ENCODE measurements at regions not wholly inside any gene's neighbourhood (a gene's known extent, or its start where the extent isn't known, plus 50 kb on each side); places are given as distances from the start of the nearest gene placed in this dataset.

GRCh38 chr4:147361726-147362125, 119.2 kb upstream of the EDNRA start:
- no peak for TF ChIP-seq CTCF (conservative IDR thresholded peaks at IDR 0.05)
- Histone ChIP-seq H3K9ac (ENCODE audit: extremely low read depth, insufficient read length, low read length) (no peak overlapping the region), H2AK5ac (ENCODE audit: insufficient read length, low read length) (no peak overlapping the region), H3K4me2 (ENCODE audit: insufficient read depth, insufficient read length, low read length) (no peak overlapping the region), H3T11ph (ENCODE audit: low read length) (no peak overlapping the region), H2BK12ac (ENCODE audit: insufficient read length, low read depth, low read length) (no peak overlapping the region), H2BK15ac (ENCODE audit: low read depth, low read length) (no peak overlapping the region), H3K23ac (ENCODE audit: insufficient read length, low read depth, low read length) (no peak overlapping the region), H2BK20ac (ENCODE audit: low read depth, low read length, poor library complexity, severe bottlenecking) (no peak overlapping the region), H3K4me1 (ENCODE audit: insufficient read depth, low read length) (no peaks in the 10 kb centered on the region), H3K9me3 (ENCODE audit: control insufficient read depth, low read depth, low read length) (no peaks in the 10 kb centered on the region), H3K79me2 (ENCODE audit: insufficient read depth, low read length) (no peaks in the 10 kb centered on the region), H3K27ac (ENCODE audit: insufficient read length, low read depth, low read length) (no peak overlapping the region), H2AFZ (ENCODE audit: low read length) (no peak overlapping the region), H4K8ac (replicated peaks; ENCODE audit: insufficient read length, low read depth, low read length) (no peak overlapping the region), H3K79me1 (ENCODE audit: insufficient read depth, low read depth, low read length, poor library complexity, severe bottlenecking) (no peaks in the 10 kb centered on the region), H2BK5ac (ENCODE audit: insufficient read length, low read length) (no peak overlapping the region), H3K4ac (ENCODE audit: low read depth, low read length) (no peak overlapping the region), H4K91ac (ENCODE audit: insufficient read length, low read depth, low read length) (no peak overlapping the region), H4K5ac (ENCODE audit: insufficient read length, low read depth, low read length) (no peak overlapping the region), H3K27me3 (ENCODE audit: insufficient read depth, low read length) (no peaks in the 10 kb centered on the region), H4K20me1 (ENCODE audit: control insufficient read depth, insufficient read depth, insufficient read length) (no peaks in the 10 kb centered on the region), H2BK120ac (ENCODE audit: low read depth, low read length, poor library complexity, severe bottlenecking) (no peak overlapping the region), H3K14ac (ENCODE audit: insufficient read depth, low read length) (no peak overlapping the region), H3K23me2 (ENCODE audit: insufficient read length, low read depth, low read length, poor library complexity, severe bottlenecking) (no peaks in the 10 kb centered on the region), H3K18ac (ENCODE audit: insufficient read length, low read depth, low read length) (no peak overlapping the region), H3K56ac (ENCODE audit: insufficient read length, low read depth, low read length) (no peak overlapping the region)
- no CpG with 5 or more reads among the region's 1 CpG for WGBS (ENCODE audit: extremely low coverage, insufficient read length, low lambda C conversion rate)
- no peak overlapping the region for H3K4me3 Mint-ChIP-seq
- H3K4me1 Mint-ChIP-seq, result no peaks in the 10 kb centered on the region
- peaks cover 1% of the 10 kb centered on the region; the same call in 1 of the 2 replicates for H3K27me3 Mint-ChIP-seq (ENCODE audit: low read depth)
- peaks cover 0 to 5% (median 4%) of the 10 kb centered on the region in 3 experiments; a peak in 3 of 7 replicates for H3K36me3 Mint-ChIP-seq (ENCODE audit: insufficient read depth in 1 of 3, low read depth in 3 of 3)
- DNase-seq, result no peak
- peaks cover 4 to 13% of the 10 kb centered on the region in 2 experiments; a peak in 4 of 5 replicates for H3K9me3 Mint-ChIP-seq
- H3K27ac Mint-ChIP-seq, result no peak overlapping the region

Measured in H9 (cell line).